Fibroblast of gingiva (primary cell): ENCODE measurements at regions not wholly inside any gene's neighbourhood (a gene's known extent, or its start where the extent isn't known, plus 50 kb on each side); places are given as distances from the start of the nearest gene placed in this dataset.
A peak's percentile ranks its signal among the peaks of the same experiment; 100 is the strongest.

Experiments used
- DNase-seq: peaks from one replicate; pipeline ENCODE4 v3.0.0-alpha.2; 2011; ENCODE audit warnings: low read depth

DNA sequence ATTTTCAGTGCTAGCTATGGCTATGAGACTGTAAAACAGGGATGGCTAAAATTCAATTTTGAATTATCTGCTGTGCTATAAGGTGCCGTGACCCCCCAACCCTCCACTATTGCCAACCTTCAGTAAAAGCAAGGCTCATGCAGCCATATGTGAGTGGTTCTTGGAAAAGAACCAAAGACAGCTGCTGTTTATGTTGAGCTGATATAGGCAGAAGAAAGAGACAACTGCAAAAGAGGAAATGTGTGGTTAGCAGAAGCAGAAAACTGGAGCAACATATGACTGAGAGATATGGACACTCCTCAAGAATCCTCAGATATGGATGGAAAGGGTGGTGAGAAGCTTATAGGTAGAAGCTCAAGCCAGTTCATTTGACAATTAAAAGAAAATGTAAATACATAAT lies 200.3 kb downstream of the TLE1 start:
- no peak for DNase-seq

DNA sequence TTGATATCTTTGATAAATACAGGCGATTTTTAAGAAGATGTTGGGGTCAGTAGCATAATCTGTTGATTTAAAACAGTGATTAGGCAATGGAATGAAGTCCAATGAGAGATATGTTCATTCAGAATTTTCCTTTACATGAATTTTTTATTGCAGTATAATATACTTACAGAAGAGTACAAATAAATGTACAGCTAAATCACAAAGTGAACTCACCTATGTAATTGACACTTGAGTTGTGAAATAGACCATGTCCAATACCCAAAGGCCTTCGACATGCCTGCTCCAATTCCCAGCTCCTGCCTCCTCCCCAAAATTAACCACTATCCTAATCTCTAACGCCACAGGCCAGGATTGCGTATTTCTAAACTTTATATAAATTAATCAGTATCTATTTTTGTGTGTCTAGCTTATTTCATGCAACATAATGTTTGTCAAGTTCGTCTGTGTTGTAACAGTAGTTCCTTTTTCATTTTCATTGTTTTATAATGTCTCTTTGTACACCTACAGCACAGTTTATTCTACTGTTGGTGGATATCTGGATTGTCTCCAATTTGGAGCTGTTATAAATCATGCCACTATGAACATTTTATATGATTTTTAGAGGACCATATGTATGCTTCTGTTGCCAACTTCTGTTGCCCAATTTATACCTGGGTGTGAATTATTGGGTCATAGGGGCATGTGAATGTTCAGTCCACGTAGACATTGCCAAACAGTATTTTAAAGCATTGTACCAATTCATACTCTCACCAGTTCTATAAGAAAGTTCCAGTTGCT lies 208.3 kb downstream of the TLE1 start:
- no peak for DNase-seq

DNA sequence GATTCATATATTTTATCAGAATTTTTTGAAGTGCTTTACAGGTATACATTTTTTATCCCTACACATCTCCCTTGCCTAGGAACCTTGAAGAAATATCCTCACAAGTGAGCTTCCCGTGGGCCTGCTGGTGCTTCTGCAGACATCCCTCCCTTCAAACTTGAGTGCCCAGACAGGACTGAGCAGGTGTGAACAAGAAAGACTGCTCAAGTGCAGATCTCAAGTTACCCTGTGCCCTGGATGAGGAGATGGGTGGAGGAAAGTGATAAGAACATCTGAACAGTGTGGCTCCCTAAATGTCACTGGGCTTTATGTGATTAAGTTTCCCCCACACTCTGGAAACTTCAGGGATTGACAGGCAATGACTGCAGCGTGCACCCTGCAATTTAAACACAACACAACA lies 209.8 kb downstream of the TLE1 start:
- DNase-seq, result no peak

DNA sequence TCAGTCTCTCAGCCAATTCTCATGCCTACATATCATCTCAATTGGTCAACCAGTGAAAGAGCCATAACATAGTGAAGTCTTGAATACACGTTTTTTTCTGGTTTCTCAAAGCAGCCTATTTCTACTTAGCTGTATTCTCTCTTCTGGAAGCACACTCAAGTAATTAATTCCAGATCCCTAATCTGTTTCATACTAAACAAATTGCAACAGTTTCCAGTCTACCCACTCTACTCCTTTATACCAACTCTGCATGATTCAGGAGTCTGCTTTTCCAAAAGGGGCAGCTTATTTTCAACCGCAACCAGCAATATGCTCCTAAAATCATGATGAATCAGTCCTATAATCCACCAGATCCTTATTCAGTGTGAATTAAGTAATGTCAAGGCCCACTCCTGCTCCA lies 211.7 kb downstream of the TLE1 start:
- peak; percentile 81 for DNase-seq

DNA sequence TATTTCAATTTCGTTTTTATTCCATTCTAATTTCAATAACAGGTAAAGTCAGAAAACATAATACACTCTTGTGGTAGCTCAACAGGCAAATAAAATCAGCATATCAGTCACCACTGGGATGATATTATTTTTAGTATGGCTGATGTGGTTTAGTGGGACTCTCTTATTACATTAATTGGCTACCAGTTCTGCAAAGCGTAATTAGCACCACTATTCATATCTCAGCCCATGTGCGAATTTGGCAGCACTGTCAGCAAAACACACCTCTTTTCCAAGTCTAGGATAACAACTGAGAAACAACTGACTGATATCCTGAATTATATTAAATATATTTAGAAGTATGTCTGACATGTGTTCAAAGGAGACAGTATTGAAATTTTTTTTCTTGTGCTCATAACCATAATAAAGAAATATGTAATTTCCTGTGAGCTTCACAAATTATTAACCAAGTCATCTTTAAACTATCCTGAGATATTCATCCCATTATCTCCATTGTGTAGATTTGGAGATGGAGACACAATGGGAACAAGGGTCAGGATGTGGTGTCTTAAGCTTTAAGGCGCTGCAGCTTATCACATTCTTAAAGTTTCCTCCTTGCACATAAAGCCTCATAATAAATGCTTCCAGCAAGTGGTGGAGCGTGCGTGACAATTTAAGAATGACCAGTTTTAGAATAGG lies 212.4 kb downstream of the TLE1 start:
- DNase-seq, result no peak

DNA sequence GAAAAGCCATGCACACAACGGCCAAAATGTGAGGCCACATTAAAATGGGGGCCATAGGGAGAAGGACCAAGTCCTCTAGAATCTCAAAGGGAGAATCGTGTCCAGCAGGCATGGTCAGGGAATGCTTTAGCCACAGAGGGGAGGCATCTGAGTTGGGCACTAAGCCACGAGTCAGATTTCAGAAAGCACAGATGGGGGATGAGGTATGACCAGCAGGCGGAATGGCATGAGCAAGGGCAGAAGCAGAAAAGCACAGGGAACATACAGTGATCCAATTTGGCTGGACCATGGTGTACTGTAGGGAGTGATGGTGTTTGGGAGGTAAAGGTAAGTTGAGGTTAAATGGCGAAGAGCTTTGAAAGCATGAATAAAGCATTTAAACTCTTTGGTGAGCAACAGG lies 214.6 kb downstream of the TLE1 start:
- DNase-seq, result no peak

DNA sequence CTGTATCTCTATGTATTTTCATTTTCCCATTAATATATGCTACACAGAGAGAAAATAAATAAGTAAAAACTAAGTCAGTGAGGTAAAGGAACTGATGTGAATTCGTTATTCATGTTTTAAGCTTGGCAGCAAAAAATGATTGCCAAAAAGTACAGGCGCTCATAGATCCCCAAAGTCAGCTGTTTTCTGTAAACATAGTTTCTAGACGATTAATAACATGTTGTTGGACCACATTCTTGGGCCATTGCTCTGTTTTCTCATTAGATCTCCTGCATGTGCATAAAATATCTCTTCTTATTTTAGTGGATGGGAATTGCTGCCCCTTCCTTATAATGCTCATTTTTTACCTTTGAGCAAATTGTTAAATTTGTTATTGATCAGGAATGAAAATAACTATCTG lies 215.2 kb downstream of the TLE1 start:
- DNase-seq, result no peak

DNA sequence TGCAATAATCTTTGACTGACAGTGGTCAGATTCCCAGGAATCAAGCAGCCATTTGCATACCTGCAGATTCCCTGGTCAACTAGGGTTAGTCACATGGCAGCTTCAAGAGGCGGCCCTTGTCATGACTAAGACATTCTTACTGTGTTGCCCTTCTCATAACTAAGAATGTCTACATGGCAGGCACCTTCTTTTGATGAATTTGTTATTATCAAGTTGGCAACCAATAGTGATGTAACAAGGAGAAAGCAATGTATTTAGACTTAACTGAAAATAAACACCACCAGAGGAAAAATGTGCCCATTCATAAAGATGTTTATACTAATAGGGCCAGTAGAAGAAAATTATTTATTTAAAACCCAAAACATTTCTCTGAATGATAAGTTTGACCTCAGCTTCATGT lies 215.6 kb downstream of the TLE1 start:
- DNase-seq, result no peak

DNA sequence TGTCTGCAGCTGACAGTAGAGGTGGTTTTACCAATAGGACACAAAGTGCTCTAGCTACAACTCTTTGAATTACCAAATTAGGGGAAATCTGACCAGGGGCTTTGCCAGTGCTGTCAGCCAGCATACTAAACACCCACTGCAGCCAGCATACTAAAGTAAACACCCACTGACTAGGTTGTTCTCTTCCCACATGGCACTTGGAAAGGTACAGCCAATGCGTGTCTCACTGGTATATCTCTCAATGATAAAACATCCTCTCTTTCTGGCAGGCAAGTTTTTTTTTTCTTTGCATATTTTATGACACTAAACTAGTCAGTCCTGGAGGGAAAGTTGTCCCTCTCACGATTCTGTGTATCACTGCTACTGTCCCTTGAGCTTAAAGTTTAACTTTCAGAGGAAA lies 216.1 kb downstream of the TLE1 start:
- no peak for DNase-seq

DNA sequence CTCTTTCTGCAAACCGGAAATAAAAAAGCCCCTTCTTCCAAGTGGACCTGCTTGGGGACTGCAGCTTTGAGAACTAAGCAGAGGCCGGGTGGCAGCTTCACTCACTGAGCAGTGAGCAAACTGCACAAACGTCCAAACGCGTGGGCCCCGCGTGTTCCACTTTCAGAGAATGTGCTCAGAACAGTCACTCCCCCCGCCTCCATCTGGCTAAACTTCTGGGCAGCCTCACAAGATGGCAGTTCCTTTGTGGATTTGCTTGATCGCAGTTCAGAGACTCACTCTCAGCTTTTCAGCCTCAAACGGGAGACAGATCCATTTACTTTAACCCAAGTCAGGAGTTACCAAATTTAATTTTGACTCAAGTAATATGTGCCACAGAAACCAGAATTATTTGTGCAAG lies 216.6 kb downstream of the TLE1 start:
- no peak for DNase-seq

DNA sequence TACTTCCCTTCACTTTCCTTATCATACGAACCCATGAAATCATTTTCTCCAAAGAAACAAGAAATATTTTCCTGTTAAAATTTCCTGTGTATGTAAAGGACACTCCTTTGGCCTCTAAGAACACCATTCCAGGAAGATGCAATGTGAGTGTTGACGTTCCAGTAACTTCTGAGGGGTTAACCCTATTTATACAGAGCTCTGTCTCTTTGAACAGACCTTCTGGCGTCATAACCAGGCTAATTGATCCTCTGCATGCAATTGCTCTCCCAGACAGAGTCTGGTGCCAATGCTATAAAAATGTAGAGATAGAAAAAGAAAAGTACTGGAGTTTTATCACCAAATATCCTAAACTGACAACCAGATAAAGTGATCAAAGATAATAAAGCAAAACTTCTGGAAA lies 218.5 kb downstream of the TLE1 start:
- no peak for DNase-seq

DNA sequence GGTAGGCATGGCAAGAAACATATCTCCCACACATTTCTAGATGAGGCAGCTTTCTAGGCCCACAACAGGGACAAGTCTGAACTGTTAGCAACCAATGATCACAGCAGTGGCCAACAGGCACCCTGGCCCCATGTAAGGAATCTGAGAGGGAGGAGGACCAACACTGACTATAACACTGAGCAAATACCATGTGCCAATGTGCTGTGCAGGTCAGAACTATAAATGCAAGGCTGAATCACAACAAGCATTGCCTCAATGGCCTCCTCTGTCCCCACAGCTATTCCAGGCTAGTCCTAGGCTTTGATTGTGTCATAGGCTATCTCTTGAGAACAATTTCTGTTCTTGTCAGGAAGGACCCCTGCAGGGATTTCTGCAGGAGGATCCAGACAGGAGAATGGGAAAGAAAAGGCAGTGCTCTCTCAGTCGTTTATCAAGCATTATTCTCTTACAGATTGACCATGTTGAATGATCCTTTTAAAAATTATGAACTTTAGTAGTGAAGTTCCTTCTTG lies 221.2 kb downstream of the TLE1 start:
- no peak for DNase-seq

DNA sequence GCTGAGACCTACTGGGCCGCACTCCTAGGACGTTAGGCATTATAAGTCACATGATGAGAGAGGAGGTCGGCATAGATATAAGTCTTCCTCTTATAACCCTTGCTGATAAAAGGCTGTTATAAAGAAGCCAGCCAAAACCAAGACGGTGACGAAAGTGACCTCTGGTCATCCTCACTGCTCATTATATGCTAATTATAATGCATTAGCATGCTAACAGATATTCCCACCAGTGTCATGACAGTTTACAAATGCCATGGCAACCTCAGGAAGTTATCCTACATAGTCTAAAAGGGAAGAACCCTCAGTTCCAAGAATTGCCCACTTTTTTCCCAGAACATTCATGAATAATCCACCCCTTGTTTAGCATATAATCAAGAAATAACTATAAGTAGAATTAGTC lies 222.4 kb downstream of the TLE1 start:
- no peak for DNase-seq

DNA sequence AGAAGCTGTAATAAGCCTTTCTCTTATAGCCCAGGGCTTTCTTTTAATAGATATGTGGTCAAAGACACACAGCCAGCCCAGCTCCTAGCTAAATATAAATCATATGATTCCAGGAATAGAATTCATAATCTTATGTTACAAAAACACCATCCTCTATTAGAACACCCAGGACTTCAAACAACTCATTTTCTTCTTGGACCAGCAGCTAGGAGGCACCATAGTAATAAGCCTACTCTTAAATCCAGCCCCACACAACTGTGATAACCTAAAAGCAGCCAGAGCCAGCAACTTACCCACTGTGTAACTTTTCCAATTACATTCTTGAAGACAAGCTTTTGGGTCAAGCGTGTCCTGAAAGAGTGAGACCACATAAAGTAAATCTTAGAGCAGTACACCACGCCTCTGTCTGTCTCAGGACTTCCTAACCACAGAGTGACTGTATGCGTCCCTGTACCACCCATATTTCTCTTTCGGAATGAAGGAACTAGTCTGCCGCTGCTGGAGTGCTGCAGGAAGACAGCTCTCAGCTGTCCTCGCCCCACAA lies 223.8 kb downstream of the TLE1 start:
- no peak for DNase-seq

DNA sequence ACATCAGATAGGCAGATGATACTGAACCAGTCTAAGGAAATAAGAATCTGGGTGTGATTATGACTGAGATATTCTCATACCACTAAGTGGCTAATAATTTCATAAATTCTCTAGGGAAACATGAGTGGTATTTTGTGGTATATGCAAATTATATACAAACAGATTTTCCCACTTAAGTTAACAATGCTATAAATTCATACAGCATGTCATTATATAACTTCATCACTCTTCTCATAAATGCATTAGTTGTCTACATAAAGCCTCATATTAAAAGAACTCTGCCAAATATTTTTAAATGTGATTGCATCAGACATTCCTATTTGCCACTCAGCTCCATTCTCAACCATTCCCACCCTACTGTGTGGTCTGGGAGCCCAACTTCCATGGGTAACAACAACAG lies 226.5 kb downstream of the TLE1 start:
- DNase-seq, result peak; percentile 12

DNA sequence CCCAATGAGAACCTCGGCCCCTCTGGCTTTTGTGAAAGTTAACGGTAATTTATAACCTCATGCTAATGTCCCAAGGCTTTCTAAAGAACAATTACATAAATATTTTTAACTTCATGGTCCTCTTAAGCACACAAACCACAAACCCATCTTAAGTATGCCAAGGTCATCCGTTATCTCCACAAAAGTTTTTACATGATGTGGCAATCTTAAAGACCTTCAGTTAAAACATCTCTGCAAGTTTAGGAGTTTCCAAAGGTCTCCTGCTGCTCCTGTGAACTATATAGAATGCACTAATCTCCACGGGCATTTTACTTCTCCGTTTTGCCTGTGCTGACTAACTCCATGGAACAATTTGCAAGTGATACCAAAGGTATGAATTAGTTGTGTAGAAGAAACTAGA lies 228.2 kb downstream of the TLE1 start:
- no peak for DNase-seq

DNA sequence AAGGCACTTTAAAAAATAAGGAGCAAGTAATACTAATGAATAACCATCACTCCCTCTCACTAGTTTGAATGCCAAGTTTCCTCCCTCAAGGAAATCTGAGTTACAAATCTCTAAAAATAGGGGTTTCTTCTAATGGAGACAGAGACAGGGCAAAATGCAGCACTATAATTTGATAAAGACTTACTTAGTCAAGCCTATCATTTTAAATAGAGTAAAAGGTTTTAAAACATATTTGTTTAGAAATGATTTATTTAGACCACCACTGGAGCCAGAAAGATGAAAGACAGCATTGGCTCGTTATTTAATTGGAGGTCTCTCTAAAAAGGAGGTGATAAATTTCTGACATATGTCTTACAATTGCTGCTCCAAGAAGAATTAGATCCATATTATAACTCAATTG lies 228.7 kb downstream of the TLE1 start:
- no peak for DNase-seq

DNA sequence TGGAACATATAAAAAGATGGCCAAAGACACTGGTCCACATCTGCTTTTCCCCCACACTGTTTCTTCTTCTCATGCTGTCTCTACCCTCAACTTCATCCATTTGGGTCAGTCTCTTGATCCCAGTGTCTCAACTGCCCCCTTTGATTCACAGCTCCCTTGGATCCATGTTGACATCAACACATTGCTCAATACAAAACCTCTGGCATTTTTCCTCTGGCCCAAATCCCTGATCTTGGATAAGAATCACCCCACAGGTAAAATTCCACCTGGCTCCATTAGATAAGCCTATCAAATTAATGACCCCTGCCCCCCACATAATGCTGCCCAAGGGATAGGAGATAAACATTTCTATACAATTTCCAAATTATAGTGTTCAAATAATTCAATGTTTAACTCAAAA lies 229.8 kb downstream of the TLE1 start:
- no peak for DNase-seq

DNA sequence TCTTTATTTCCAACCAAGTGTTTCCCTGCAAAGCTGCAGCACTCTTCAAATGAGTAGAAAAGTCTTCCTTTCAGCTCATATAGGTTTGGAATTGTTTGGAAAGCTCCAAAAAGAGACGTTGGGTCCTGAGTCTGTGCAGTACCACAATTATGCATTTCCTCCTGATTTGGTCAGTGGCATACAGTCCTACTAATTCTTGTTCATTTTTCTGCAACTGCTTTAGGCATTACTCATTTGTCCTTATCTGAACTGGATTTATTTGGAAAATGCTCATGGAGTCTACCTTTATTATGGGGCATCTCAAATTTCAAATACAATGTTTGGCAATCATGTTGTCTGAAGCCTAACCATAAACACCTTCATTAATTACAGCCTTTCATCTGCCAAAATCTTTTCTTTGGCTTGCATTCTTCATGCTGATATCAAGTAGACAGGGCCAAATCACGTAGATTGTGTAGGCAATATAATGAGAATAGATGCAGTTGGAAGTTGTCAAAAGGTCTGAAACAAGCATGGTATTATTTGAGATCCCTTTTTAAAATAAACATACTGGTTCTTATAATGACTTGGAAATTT lies 232.8 kb downstream of the TLE1 start:
- DNase-seq, result no peak

DNA sequence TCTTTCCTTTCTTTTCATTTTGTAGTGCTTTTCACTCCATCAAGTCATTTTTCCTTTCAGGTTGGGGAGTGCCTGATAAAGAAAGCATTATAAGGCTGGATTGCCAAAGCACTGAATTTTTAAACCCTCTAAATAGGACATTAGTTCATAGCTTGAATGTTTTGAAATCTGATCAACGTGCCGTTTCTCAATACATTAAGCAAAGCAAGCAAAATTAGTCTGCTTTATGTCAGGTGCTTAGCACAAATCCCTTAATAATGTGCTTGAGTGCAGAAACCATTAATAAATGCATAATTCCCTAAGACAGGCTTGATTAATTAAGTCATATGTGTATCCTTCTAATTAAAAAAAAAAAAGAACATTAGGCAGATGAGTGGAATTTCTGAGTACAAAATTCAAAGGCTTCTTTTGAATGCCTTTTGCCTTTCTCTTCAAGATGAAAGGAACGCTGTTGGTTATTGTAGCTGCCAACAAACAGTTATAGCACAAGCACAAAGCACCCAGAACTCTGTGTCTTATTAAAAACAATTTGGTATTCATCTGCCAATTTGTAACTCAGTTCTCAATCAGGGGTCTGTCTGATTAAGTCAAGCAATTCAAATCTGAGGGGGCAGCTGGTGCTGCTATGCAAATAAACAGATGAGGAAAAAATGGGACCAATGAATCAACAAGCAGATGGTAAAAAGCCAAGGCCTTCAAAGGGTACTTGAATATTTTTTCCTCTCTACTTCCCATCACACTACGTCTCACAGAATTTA lies 233.7 kb downstream of the TLE1 start:
- DNase-seq, result peak; percentile 34

DNA sequence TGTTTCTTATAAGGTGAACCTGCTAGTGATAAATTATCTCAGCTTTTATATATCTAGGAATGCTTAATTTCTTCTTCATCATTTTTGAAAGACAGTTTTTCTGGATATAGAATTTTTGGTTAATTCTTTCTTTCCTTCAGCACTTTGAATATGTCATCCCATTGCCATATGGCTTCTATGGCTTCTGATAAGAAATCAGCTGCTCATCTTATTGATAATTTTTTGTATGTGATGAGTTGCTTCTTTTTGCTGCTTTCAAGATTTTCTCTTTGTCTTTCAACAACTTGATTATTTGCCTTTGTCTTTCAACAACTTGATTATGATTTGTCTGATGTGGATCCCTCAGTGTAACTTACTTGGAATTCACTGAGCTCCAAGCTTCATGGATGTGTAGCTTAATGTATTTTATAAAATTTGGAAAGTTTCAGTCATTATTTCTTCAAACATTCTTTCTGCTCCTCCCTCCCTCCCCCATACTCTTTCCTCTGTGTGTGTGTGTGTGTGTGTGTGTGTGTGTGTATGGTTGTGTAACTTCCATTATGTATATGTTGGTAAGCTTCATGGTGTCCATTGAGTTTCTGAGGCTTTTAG lies 243.9 kb downstream of the TLE1 start:
- no peak for DNase-seq

DNA sequence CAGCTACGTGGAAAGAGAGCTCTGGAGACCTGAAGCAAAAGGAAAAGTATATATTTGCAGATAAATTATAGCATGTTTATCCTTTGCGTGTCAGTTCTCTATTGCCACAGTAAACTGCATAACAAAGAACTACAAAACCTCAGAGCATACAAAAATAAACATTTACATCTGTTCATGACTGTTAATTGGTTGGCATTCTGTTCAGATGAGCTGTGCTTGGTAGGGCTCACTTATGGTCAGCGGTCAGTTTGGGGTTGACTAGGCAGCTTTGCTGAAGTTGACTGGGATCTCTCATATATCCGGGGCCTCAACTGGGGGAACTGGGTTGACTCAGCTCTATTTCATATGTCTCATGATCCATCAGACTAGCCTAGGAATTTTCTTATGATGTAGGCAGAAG lies 257.7 kb downstream of the TLE1 start:
- DNase-seq, result peak; percentile 95
